ENCODE measurements at regions not wholly inside any gene's neighbourhood (a gene's known extent, or its start where the extent isn't known, plus 50 kb on each side); places are given as distances from the start of the nearest gene placed in this dataset.

GRCh38 chr2:126771501-126772195 is 115.7 kb downstream of the GYPC start:
- TF ChIP-seq CTCF (conservative IDR thresholded peaks at IDR 0.05 in 1 of 2, IDR thresholded peaks at IDR 0.05 in 1 of 2; ENCODE audit: low read depth in 1 of 2, low read length in 2 of 2): no peak
- TF ChIP-seq EZH2 (IDR thresholded peaks at IDR 0.05; ENCODE audit: low read length, missing control alignments): no peak
